AG10803 (cell line): ENCODE measurements at regions not wholly inside any gene's neighbourhood (a gene's known extent, or its start where the extent isn't known, plus 50 kb on each side); places are given as distances from the start of the nearest gene placed in this dataset.

Experiments used
- DNase-seq: peaks from one replicate; pipeline ENCODE4 v3.0.0; 2010; ENCODE audit warnings: low read depth
- H3K4me3 ChIP-seq: 2 replicates; pipeline ENCODE4 v1.5.1; 2011; ENCODE audit warnings: mild to moderate bottlenecking, low read length, control low read depth
- CTCF ChIP-seq: conservative IDR thresholded peaks from 2 replicates; pipeline ENCODE4 v1.5.1; 2011; ENCODE audit warnings: mild to moderate bottlenecking, low read length, control low read depth, inconsistent platforms

- TF ChIP-seq CTCF, result no peak
- DNase-seq, result no peak
Measured at GRCh38 chr12:47351526-47351925, 271.8 kb upstream of the AMIGO2 start.

GRCh38 chr12:47350062-47350408, 270.3 kb upstream of the AMIGO2 start:
- no peak overlapping the region for H3K4me3 ChIP-seq
- peak; percentile 17 for DNase-seq
- TF ChIP-seq CTCF, result no peak

More at GRCh38 chr12:47351526-47351925, 271.8 kb upstream of the AMIGO2 start:
- H3K4me3 ChIP-seq, result no peak overlapping the region

- H3K4me3 ChIP-seq, result no peak overlapping the region
- no peak for TF ChIP-seq CTCF
- no peak for DNase-seq
Measured at GRCh38 chr12:47349137-47350061, 269.6 kb upstream of the AMIGO2 start.

- DNase-seq, result no peak
- no peak for TF ChIP-seq CTCF
- no peak overlapping the region for H3K4me3 ChIP-seq
Measured at GRCh38 chr12:47348206-47348605, 268.4 kb upstream of the AMIGO2 start.

- no peak for TF ChIP-seq CTCF
- DNase-seq, result peak; percentile 34
- no peak overlapping the region for H3K4me3 ChIP-seq
Measured at GRCh38 chr12:47346251-47347019, 266.7 kb upstream of the AMIGO2 start.

GRCh38 chr12:47343684-47344567, 264.2 kb upstream of the AMIGO2 start:
- no peak overlapping the region for H3K4me3 ChIP-seq
- TF ChIP-seq CTCF, result no peak
- peak; percentile 31 for DNase-seq
